ENCODE measurements at regions not wholly inside any gene's neighbourhood (a gene's known extent, or its start where the extent isn't known, plus 50 kb on each side); places are given as distances from the start of the nearest gene placed in this dataset.

- TF ChIP-seq CTCF (IDR thresholded peaks at IDR 0.05): no peak
Measured at GRCh38 chr4:134145369-134145768, 56.2 kb downstream of the PABPC4L start.

GRCh38 chr4:134144337-134144736, 57.3 kb downstream of the PABPC4L start:
- no peak overlapping the region for H2AFZ ChIP-seq
- H3K4me2 ChIP-seq (ENCODE audit: low read length): no peak overlapping the region
- no peak overlapping the region for H3K9ac ChIP-seq
- H3K27me3 ChIP-seq (ENCODE audit: control insufficient read depth, insufficient read depth, low read length): no peaks in the 10 kb centered on the region
- no peak overlapping the region for H3K4me3 ChIP-seq (ENCODE audit: low read depth, low read length)
- H3K4me1 ChIP-seq: no peaks in the 10 kb centered on the region
- H3K36me3 ChIP-seq (ENCODE audit: control insufficient read depth, insufficient read depth, low read length): no peaks in the 10 kb centered on the region
- H3K27ac ChIP-seq: no peak overlapping the region
- no peaks in the 10 kb centered on the region for H3K9me3 ChIP-seq (ENCODE audit: control insufficient read depth, low read length)
- no peak for TF ChIP-seq CTCF (IDR thresholded peaks at IDR 0.05)
- no peaks in the 10 kb centered on the region for H3K79me2 ChIP-seq

More at GRCh38 chr4:134145369-134145768, 56.2 kb downstream of the PABPC4L start:
- Histone ChIP-seq H3K9ac (no peak overlapping the region), H3K79me2 (no peaks in the 10 kb centered on the region), H3K9me3 (ENCODE audit: control insufficient read depth, low read length) (no peaks in the 10 kb centered on the region), H3K4me2 (ENCODE audit: low read length) (no peak overlapping the region), H2AFZ (no peak overlapping the region), H3K36me3 (ENCODE audit: control insufficient read depth, insufficient read depth, low read length) (no peaks in the 10 kb centered on the region), H3K27me3 (ENCODE audit: control insufficient read depth, insufficient read depth, low read length) (no peaks in the 10 kb centered on the region), H3K4me1 (no peaks in the 10 kb centered on the region), H3K27ac (no peak overlapping the region), H3K4me3 (ENCODE audit: low read depth, low read length) (no peak overlapping the region)

- no peak for TF ChIP-seq CTCF (IDR thresholded peaks at IDR 0.05)
- no peaks in the 10 kb centered on the region for H3K9me3 ChIP-seq (ENCODE audit: control insufficient read depth, low read length)
- H3K79me2 ChIP-seq: no peaks in the 10 kb centered on the region
- no peak overlapping the region for H3K4me3 ChIP-seq (ENCODE audit: low read depth, low read length)
- H2AFZ ChIP-seq: no peak overlapping the region
- H3K27ac ChIP-seq: no peak overlapping the region
- H3K27me3 ChIP-seq (ENCODE audit: control insufficient read depth, insufficient read depth, low read length): no peaks in the 10 kb centered on the region
- no peak overlapping the region for H3K4me2 ChIP-seq (ENCODE audit: low read length)
- no peak overlapping the region for H3K9ac ChIP-seq
- H3K4me1 ChIP-seq: no peaks in the 10 kb centered on the region
- H3K36me3 ChIP-seq (ENCODE audit: control insufficient read depth, insufficient read depth, low read length): no peaks in the 10 kb centered on the region
Measured at GRCh38 chr4:134141728-134142127, 59.9 kb downstream of the PABPC4L start.

- H3K9me3 ChIP-seq (ENCODE audit: control insufficient read depth, low read length): no peaks in the 10 kb centered on the region
- H3K4me1 ChIP-seq: no peaks in the 10 kb centered on the region
- H3K79me2 ChIP-seq: no peaks in the 10 kb centered on the region
- H3K27me3 ChIP-seq (ENCODE audit: control insufficient read depth, insufficient read depth, low read length): no peaks in the 10 kb centered on the region
- no peaks in the 10 kb centered on the region for H3K36me3 ChIP-seq (ENCODE audit: control insufficient read depth, insufficient read depth, low read length)
- no peak for TF ChIP-seq CTCF (IDR thresholded peaks at IDR 0.05)
- H3K4me2 ChIP-seq (ENCODE audit: low read length): no peak overlapping the region
- H3K4me3 ChIP-seq (ENCODE audit: low read depth, low read length): no peak overlapping the region
- no peak overlapping the region for H3K9ac ChIP-seq
- H2AFZ ChIP-seq: no peak overlapping the region
- H3K27ac ChIP-seq: no peak overlapping the region
Measured at GRCh38 chr4:134139188-134139587, 62.4 kb downstream of the PABPC4L start.

- H2AFZ ChIP-seq: no peak overlapping the region
- TF ChIP-seq CTCF (IDR thresholded peaks at IDR 0.05): no peak
Measured at GRCh38 chr4:134132086-134132783, 69.4 kb downstream of the PABPC4L start.

More at GRCh38 chr4:134132086-134132783, 69.4 kb downstream of the PABPC4L start:
- no peak overlapping the region for H3K27ac ChIP-seq
- no peaks in the 10 kb centered on the region for H3K79me2 ChIP-seq
- no peaks in the 10 kb centered on the region for H3K9me3 ChIP-seq (ENCODE audit: control insufficient read depth, low read length)
- no peak overlapping the region for H3K4me3 ChIP-seq (ENCODE audit: low read depth, low read length)
- no peaks in the 10 kb centered on the region for H3K4me1 ChIP-seq
- no peak overlapping the region for H3K4me2 ChIP-seq (ENCODE audit: low read length)
- no peaks in the 10 kb centered on the region for H3K36me3 ChIP-seq (ENCODE audit: control insufficient read depth, insufficient read depth, low read length)
- H3K9ac ChIP-seq: no peak overlapping the region
- H3K27me3 ChIP-seq (ENCODE audit: control insufficient read depth, insufficient read depth, low read length): no peaks in the 10 kb centered on the region
